ENCODE measurements at regions not wholly inside any gene's neighbourhood (a gene's known extent, or its start where the extent isn't known, plus 50 kb on each side); places are given as distances from the start of the nearest gene placed in this dataset.

- TF ChIP-seq POLR2AphosphoS5 (IDR thresholded peaks at IDR 0.05) (no peak), CTCF (IDR thresholded peaks at IDR 0.05) (no peak)
Observed at GRCh38 chr4:107129076-107129475, 93.0 kb upstream of the DKK2 start.
